DND-41 (cell line): ENCODE measurements at regions not wholly inside any gene's neighbourhood (a gene's known extent, or its start where the extent isn't known, plus 50 kb on each side); places are given as distances from the start of the nearest gene placed in this dataset.

Source experiments
- ATAC-seq: fragments of 200-7000 bp; cut with Tn5 transposase; 3 replicates; pipeline ENCODE4 v1.9.1; 2021; ENCODE audit warnings: low read depth; ENCODE audit not compliant: insufficient read depth
- DNase-seq: peaks from one replicate; pipeline ENCODE4 v3.0.0-alpha.2; 2020
- H2AFZ ChIP-seq: 2 replicates; pipeline ENCODE4 v1.6.0; 2012; ENCODE audit warnings: low read depth, low read length
- H3K27ac ChIP-seq: 2 replicates; pipeline ENCODE4 v1.5.1; 2012; ENCODE audit warnings: low read length, inconsistent platforms
- H3K27me3 ChIP-seq: fragments of 200-600 bp; sonication (generic); 2 replicates; pipeline ENCODE4 v1.6.0; 2012; ENCODE audit warnings: low read length, mild to moderate bottlenecking, inconsistent platforms; ENCODE audit not compliant: insufficient read depth, poor library complexity
- H3K36me3 ChIP-seq: 2 replicates; pipeline ENCODE4 v1.5.1; 2012; ENCODE audit warnings: low read length, inconsistent platforms; ENCODE audit not compliant: insufficient read depth
- H3K4me1 ChIP-seq: 2 replicates; pipeline ENCODE4 v1.5.1; 2012; ENCODE audit warnings: mild to moderate bottlenecking, low read length; ENCODE audit not compliant: insufficient read depth
- H3K4me2 ChIP-seq: 2 replicates; pipeline ENCODE4 v1.6.0; 2012; ENCODE audit warnings: mild to moderate bottlenecking, moderate library complexity, low read length, inconsistent platforms; ENCODE audit not compliant: insufficient read depth
- H3K4me3 ChIP-seq, 2 experiments: fragments of 200-600 bp in 1 of 2; shearing (Covaris generic) in 1 of 2; 2 replicates each; pipeline ENCODE4 v1.5.1; 2012 to 2016; ENCODE audit warnings: inconsistent platforms in 2 of 2, low read length in 2 of 2, mild to moderate bottlenecking in 2 of 2, low read depth in 1 of 2, moderate library complexity in 1 of 2
- H3K79me2 ChIP-seq: 2 replicates; pipeline ENCODE4 v1.6.0; 2012; ENCODE audit warnings: low read length, inconsistent platforms; ENCODE audit not compliant: insufficient read depth
- H3K9ac ChIP-seq: 2 replicates; pipeline ENCODE4 v1.6.0; 2012; ENCODE audit warnings: low read depth, mild to moderate bottlenecking, inconsistent platforms, low read length, moderate library complexity
- H3K9me3 ChIP-seq: 2 replicates; pipeline ENCODE4 v1.5.1; 2012; ENCODE audit warnings: low read length, moderate library complexity, mild to moderate bottlenecking, inconsistent platforms; ENCODE audit not compliant: insufficient read depth, severe bottlenecking
- H4K20me1 ChIP-seq: 2 replicates; pipeline ENCODE4 v1.6.0; 2012; ENCODE audit warnings: low read length; ENCODE audit not compliant: insufficient read depth
- EZH2 ChIP-seq: IDR thresholded peaks from 3 replicates; pipeline ENCODE4 v1.6.1; 2012; ENCODE audit warnings: borderline replicate concordance, low read depth, mild to moderate bottlenecking, moderate library complexity, low read length, inconsistent platforms; ENCODE audit not compliant: severe bottlenecking
- TF ChIP-seq, protein P1 (sequence below): IDR thresholded peaks from 2 replicates; pipeline ENCODE4 v1.5.1; 2012; ENCODE audit warnings: borderline replicate concordance, low read length, moderate library complexity, mild to moderate bottlenecking; ENCODE audit not compliant: poor library complexity, severe bottlenecking; ENCODE audit errors: extremely low read depth

DNA sequence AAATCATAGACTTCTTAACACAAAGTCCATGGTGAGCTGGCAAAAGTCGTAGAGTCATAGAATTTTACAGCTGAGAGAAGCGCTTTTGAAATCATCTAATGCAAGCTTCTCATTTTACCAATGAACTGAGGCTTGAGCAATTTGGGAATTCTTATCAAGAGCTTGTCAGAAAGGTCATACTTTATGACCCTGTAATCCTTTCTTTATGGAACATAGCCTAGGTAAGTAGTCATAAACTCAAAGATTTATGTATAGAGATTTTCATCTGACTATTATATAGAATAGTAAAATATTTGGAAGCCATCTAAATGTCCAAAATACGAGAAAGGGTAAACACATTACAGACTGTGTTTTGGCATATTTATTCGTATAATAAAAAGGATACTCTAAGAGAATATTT lies 563.5 kb downstream of the PCDH7 start:
- Histone ChIP-seq H3K9me3 (no peaks in the 10 kb centered on the region), H4K20me1 (no peaks in the 10 kb centered on the region), H2AFZ (no peak overlapping the region), H3K79me2 (no peaks in the 10 kb centered on the region), H3K9ac (no peak overlapping the region), H3K4me3 (no peak overlapping the region), H3K4me1 (no peaks in the 10 kb centered on the region), H3K4me2 (no peak overlapping the region), H3K27ac (no peak overlapping the region), H3K36me3 (no peaks in the 10 kb centered on the region), H3K27me3 (no peaks in the 10 kb centered on the region)
- DNase-seq (no peak), ATAC-seq (no peak)
- no peak for TF ChIP-seq EZH2
- TF ChIP-seq, protein P1, sequence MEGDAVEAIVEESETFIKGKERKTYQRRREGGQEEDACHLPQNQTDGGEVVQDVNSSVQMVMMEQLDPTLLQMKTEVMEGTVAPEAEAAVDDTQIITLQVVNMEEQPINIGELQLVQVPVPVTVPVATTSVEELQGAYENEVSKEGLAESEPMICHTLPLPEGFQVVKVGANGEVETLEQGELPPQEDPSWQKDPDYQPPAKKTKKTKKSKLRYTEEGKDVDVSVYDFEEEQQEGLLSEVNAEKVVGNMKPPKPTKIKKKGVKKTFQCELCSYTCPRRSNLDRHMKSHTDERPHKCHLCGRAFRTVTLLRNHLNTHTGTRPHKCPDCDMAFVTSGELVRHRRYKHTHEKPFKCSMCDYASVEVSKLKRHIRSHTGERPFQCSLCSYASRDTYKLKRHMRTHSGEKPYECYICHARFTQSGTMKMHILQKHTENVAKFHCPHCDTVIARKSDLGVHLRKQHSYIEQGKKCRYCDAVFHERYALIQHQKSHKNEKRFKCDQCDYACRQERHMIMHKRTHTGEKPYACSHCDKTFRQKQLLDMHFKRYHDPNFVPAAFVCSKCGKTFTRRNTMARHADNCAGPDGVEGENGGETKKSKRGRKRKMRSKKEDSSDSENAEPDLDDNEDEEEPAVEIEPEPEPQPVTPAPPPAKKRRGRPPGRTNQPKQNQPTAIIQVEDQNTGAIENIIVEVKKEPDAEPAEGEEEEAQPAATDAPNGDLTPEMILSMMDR = no peak

DNA sequence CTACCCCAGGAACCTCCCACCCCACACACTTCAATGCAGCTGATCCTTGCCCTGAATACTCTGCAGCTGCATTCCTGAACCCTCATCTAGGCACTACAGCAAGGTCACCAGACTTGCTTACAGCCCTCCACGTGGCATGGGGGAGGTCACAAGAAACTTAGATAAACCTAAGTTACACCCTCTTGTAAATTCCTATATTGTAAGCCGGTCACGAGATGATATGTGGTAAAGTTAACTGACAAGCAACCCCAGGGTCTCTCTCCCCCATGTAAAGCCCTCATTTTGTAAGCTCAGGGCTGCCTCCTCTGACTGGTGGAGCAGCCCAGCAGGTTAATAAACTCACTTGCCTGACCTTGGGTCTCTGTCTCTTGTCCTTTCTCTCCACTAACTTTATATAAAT lies 570.7 kb downstream of the PCDH7 start:
- TF ChIP-seq, protein P1 = no peak
- TF ChIP-seq EZH2 = no peak
- no peaks in the 10 kb centered on the region for H3K9me3 ChIP-seq
- no peaks in the 10 kb centered on the region for H4K20me1 ChIP-seq
- H3K4me2 ChIP-seq = no peak overlapping the region
- no peaks in the 10 kb centered on the region for H3K4me1 ChIP-seq
- DNase-seq (no peak), ATAC-seq (no peak)
- H2AFZ ChIP-seq = no peak overlapping the region
- no peak overlapping the region for H3K27ac ChIP-seq
- H3K79me2 ChIP-seq = no peaks in the 10 kb centered on the region
- no peaks in the 10 kb centered on the region for H3K36me3 ChIP-seq
- H3K27me3 ChIP-seq = no peaks in the 10 kb centered on the region
- H3K9ac ChIP-seq = no peak overlapping the region
- H3K4me3 ChIP-seq = no peak overlapping the region

DNA sequence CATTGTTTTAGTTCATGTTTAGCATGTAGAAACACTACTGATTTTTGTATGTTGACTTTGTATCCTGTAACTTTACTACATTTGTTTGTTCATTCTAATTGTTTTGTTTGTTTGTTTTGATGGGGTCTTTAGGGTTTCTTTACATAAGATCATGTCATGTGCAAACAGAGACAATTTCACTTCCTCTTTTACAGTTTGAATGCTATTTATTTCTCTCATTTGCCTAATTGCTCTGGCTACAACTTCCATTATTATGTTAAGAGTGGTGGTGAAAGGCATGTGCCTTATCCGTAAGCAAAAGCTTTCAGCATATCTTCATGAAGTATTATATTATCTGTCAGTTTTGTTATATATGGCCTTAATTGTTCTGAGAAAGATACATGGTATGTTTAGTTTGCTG lies 571.1 kb downstream of the PCDH7 start:
- H3K79me2 ChIP-seq = no peaks in the 10 kb centered on the region
- no peak overlapping the region for H2AFZ ChIP-seq
- no peaks in the 10 kb centered on the region for H3K36me3 ChIP-seq
- TF ChIP-seq EZH2 = no peak
- TF ChIP-seq, protein P1 = no peak
- no peak for ATAC-seq
- H3K9ac ChIP-seq = no peak overlapping the region
- no peaks in the 10 kb centered on the region for H3K4me1 ChIP-seq
- H3K4me3 ChIP-seq = no peak overlapping the region
- no peak overlapping the region for H3K4me2 ChIP-seq
- no peaks in the 10 kb centered on the region for H4K20me1 ChIP-seq
- H3K9me3 ChIP-seq = no peaks in the 10 kb centered on the region
- H3K27me3 ChIP-seq = no peaks in the 10 kb centered on the region
- DNase-seq = no peak
- no peak overlapping the region for H3K27ac ChIP-seq
